K562 (cell line): ENCODE measurements at regions not wholly inside any gene's neighbourhood (a gene's known extent, or its start where the extent isn't known, plus 50 kb on each side); places are given as distances from the start of the nearest gene placed in this dataset.

ENCODE experiments used
- BHLHE40 ChIP-seq: IDR thresholded peaks from 2 replicates; pipeline ENCODE4 v1.6.1; 2011; ENCODE audit warnings: low read length, improper control_type of control experiment
- CBFA2T3 ChIP-seq: fragments of 450-650 bp; IDR thresholded peaks from 2 replicates; pipeline ENCODE4 v1.6.1; 2017
- ELF1 ChIP-seq: fragments of 200-800 bp; sonication (Bioruptor generic); IDR thresholded peaks from 2 replicates; pipeline ENCODE4 v1.6.1; 2016; ENCODE audit warnings: missing genetic modification characterization, missing compliant biosample characterization
- HMGN3 ChIP-seq: IDR thresholded peaks from 2 replicates; pipeline ENCODE4 v1.6.1; 2011; ENCODE audit warnings: borderline replicate concordance, low read depth, mild to moderate bottlenecking, mixed read lengths, low read length; ENCODE audit not compliant: insufficient read length; ENCODE audit errors: extremely low read depth
- KDM2B ChIP-seq: fragments of 250-450 bp; sonication (Bioruptor Pico); IDR thresholded peaks from 2 replicates; pipeline ENCODE4 v1.8.0; 2021; ENCODE audit warnings: mild to moderate bottlenecking, moderate library complexity
- MAZ ChIP-seq, 2 experiments: fragments of 450-650 bp in 1 of 2; sonication (generic) in 1 of 2; formaldehyde crosslinking; IDR thresholded peaks in 1 of 2; conservative IDR thresholded peaks in 1 of 2; 2 replicates each; pipeline versions ENCODE4 v1.4.0 to v1.5.0; 2020; ENCODE audit warnings: mild to moderate bottlenecking in 1 of 2, missing genetic modification reagents in 1 of 2
- MED1 ChIP-seq: sonication (generic); formaldehyde crosslinking; IDR thresholded peaks from 2 replicates; pipeline ENCODE4 v1.8.1; 2023; ENCODE audit warnings: missing genetic modification reagents, borderline replicate concordance
- SREBF1 ChIP-seq: fragments of 150-350 bp; IDR thresholded peaks from 2 replicates; pipeline ENCODE4 v1.6.1; 2014; ENCODE audit warnings: antibody characterized with exemption, low read depth, low read length, borderline replicate concordance
- TEAD2 ChIP-seq: fragments of 450-650 bp; IDR thresholded peaks from 2 replicates; pipeline ENCODE4 v1.6.1; 2016; ENCODE audit warnings: missing genetic modification characterization, control low read depth, missing compliant biosample characterization
- U2AF1 ChIP-seq: fragments of 200-400 bp; formaldehyde crosslinking; optimal IDR thresholded peaks from 2 replicates; pipeline ENCODE3; 2017; ENCODE audit warnings: mild to moderate bottlenecking, low read depth, low read length, moderate library complexity
- ZFPM2 ChIP-seq: fragments of 250-450 bp; sonication (Bioruptor Pico); IDR thresholded peaks from 2 replicates; pipeline ENCODE4 v1.5.1; 2022; ENCODE audit warnings: mild to moderate bottlenecking
- ZNF124 ChIP-seq: sonication (generic); formaldehyde crosslinking; IDR thresholded peaks from 2 replicates; pipeline ENCODE4 v1.8.1; 2022; ENCODE audit warnings: missing genetic modification reagents
- TF ChIP-seq, protein P1 (sequence below): sonication (generic); formaldehyde crosslinking; IDR thresholded peaks from 2 replicates; pipeline ENCODE4 v1.8.1; 2023; ENCODE audit warnings: mild to moderate bottlenecking, missing genetic modification reagents
- TF ChIP-seq, protein P2 (sequence below): sonication (generic); formaldehyde crosslinking; IDR thresholded peaks from 2 replicates; pipeline ENCODE4 v1.8.0; 2023; ENCODE audit warnings: missing genetic modification reagents, mild to moderate bottlenecking, borderline replicate concordance
- TF ChIP-seq, protein P3 (sequence below): fragments of 250-450 bp; sonication (Bioruptor Pico); IDR thresholded peaks from 2 replicates; pipeline ENCODE4 v1.5.0; 2021
- TF ChIP-seq, protein P4 (sequence below): fragments of 250-450 bp; sonication (Bioruptor Pico); IDR thresholded peaks from 2 replicates; pipeline ENCODE4 v1.8.0; 2022; ENCODE audit warnings: inconsistent platforms, mild to moderate bottlenecking, moderate library complexity, borderline replicate concordance
- TF ChIP-seq, protein P5 (sequence below): fragments of 450-650 bp; formaldehyde crosslinking; IDR thresholded peaks from 2 replicates; pipeline ENCODE4 v1.4.0; 2022; ENCODE audit warnings: missing genetic modification characterization

DNA sequence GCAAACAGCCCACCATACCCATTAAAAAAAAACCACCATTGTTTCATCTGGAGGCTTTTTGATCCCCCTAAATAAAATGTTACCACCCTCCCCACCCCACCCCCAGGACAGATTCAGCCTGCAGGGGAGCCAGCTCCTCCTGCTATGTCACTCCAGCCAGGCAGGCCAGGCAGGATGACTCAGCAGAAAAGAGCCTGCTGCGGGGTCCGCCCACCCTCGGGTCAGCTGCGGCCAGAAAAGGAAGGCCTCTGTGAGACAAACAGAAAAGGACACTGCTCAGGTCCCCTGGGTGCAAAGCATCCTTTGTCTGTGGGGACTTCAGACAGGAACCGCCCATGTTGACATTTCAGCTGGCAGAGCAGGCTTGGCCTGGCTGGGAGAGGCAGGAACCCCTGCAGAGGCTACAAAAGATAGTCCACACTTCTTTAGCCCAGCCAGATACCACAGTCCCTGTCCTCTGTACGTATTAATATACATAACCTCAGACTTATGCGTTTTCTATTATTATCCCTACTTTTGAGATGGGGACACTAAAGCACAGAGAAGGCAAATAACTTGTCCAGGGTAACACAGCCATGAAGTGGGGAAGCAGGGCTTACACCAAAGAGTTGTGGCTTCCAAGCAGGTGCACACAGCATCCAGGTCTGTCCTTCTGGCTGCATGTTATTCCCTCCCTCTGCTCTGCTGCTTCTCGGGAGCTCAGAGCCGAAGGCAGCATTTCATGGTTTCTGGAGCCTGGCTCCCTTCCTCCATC, 147.7 kb downstream of the CPEB2 start (continued):
- TF ChIP-seq, protein P1, sequence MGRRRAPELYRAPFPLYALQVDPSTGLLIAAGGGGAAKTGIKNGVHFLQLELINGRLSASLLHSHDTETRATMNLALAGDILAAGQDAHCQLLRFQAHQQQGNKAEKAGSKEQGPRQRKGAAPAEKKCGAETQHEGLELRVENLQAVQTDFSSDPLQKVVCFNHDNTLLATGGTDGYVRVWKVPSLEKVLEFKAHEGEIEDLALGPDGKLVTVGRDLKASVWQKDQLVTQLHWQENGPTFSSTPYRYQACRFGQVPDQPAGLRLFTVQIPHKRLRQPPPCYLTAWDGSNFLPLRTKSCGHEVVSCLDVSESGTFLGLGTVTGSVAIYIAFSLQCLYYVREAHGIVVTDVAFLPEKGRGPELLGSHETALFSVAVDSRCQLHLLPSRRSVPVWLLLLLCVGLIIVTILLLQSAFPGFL (CRISPR knock-in tag) = no peak
- TF ChIP-seq, protein P2, sequence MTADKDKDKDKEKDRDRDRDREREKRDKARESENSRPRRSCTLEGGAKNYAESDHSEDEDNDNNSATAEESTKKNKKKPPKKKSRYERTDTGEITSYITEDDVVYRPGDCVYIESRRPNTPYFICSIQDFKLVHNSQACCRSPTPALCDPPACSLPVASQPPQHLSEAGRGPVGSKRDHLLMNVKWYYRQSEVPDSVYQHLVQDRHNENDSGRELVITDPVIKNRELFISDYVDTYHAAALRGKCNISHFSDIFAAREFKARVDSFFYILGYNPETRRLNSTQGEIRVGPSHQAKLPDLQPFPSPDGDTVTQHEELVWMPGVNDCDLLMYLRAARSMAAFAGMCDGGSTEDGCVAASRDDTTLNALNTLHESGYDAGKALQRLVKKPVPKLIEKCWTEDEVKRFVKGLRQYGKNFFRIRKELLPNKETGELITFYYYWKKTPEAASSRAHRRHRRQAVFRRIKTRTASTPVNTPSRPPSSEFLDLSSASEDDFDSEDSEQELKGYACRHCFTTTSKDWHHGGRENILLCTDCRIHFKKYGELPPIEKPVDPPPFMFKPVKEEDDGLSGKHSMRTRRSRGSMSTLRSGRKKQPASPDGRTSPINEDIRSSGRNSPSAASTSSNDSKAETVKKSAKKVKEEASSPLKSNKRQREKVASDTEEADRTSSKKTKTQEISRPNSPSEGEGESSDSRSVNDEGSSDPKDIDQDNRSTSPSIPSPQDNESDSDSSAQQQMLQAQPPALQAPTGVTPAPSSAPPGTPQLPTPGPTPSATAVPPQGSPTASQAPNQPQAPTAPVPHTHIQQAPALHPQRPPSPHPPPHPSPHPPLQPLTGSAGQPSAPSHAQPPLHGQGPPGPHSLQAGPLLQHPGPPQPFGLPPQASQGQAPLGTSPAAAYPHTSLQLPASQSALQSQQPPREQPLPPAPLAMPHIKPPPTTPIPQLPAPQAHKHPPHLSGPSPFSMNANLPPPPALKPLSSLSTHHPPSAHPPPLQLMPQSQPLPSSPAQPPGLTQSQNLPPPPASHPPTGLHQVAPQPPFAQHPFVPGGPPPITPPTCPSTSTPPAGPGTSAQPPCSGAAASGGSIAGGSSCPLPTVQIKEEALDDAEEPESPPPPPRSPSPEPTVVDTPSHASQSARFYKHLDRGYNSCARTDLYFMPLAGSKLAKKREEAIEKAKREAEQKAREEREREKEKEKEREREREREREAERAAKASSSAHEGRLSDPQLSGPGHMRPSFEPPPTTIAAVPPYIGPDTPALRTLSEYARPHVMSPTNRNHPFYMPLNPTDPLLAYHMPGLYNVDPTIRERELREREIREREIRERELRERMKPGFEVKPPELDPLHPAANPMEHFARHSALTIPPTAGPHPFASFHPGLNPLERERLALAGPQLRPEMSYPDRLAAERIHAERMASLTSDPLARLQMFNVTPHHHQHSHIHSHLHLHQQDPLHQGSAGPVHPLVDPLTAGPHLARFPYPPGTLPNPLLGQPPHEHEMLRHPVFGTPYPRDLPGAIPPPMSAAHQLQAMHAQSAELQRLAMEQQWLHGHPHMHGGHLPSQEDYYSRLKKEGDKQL (CRISPR knock-in tag) = no peak
- no peak for TF ChIP-seq ZFPM2
- TF ChIP-seq, protein P3, sequence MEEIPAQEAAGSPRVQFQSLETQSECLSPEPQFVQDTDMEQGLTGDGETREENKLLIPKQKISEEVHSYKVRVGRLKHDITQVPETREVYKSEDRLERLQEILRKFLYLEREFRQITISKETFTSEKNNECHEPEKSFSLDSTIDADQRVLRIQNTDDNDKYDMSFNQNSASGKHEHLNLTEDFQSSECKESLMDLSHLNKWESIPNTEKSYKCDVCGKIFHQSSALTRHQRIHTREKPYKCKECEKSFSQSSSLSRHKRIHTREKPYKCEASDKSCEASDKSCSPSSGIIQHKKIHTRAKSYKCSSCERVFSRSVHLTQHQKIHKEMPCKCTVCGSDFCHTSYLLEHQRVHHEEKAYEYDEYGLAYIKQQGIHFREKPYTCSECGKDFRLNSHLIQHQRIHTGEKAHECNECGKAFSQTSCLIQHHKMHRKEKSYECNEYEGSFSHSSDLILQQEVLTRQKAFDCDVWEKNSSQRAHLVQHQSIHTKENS (CRISPR knock-in tag) = no peak
- peak; percentile 41; the same call in 1 of the 2 replicates for TF ChIP-seq BHLHE40
- peak; percentile 34 to 45; a peak in 1 of 4 replicates for TF ChIP-seq MAZ (CRISPR knock-in tag; conservative IDR thresholded peaks at IDR 0.05 in 1 of 2, IDR thresholded peaks at IDR 0.05 in 1 of 2)
- TF ChIP-seq U2AF1 = no peak
- TF ChIP-seq MED1 = no peak
- TF ChIP-seq, protein P4, sequence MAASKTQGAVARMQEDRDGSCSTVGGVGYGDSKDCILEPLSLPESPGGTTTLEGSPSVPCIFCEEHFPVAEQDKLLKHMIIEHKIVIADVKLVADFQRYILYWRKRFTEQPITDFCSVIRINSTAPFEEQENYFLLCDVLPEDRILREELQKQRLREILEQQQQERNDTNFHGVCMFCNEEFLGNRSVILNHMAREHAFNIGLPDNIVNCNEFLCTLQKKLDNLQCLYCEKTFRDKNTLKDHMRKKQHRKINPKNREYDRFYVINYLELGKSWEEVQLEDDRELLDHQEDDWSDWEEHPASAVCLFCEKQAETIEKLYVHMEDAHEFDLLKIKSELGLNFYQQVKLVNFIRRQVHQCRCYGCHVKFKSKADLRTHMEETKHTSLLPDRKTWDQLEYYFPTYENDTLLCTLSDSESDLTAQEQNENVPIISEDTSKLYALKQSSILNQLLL (CRISPR knock-in tag) = no peak
- TF ChIP-seq ELF1 (tag) = no peak
- 0 out of 2 replicates have a peak, but pooled peaks have one; percentile 31 for TF ChIP-seq CBFA2T3
- no peak for TF ChIP-seq HMGN3
- no peak for TF ChIP-seq TEAD2 (tag)
- no peak for TF ChIP-seq ZNF124
- TF ChIP-seq, protein P5, sequence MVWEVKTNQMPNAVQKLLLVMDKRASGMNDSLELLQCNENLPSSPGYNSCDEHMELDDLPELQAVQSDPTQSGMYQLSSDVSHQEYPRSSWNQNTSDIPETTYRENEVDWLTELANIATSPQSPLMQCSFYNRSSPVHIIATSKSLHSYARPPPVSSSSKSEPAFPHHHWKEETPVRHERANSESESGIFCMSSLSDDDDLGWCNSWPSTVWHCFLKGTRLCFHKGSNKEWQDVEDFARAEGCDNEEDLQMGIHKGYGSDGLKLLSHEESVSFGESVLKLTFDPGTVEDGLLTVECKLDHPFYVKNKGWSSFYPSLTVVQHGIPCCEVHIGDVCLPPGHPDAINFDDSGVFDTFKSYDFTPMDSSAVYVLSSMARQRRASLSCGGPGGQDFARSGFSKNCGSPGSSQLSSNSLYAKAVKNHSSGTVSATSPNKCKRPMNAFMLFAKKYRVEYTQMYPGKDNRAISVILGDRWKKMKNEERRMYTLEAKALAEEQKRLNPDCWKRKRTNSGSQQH (CRISPR knock-in tag) = no peak
- no peak for TF ChIP-seq KDM2B (CRISPR knock-in tag)
- no peak for TF ChIP-seq SREBF1
